Stimulated activated effector memory CD8-positive, alpha-beta T cell treated with anti-CD3 and anti-CD28 coated beads, Interleukin-12 subunit alpha, Interleukin-12 subunit beta, amount 100 ng/mL, for 72 hours (primary cell): ENCODE measurements at regions not wholly inside any gene's neighbourhood (a gene's known extent, or its start where the extent isn't known, plus 50 kb on each side); places are given as distances from the start of the nearest gene placed in this dataset.

Experiments used
- ATAC-seq: fragments of 150-1000 bp; cut with Tn5 transposase; 2 replicates; pipeline ENCODE4 v1.10.0; 2021
- DNase-seq, 2 donors: peaks; one replicate each; pipeline ENCODE4 v3.0.0; 2021 to 2022; ENCODE audit warnings: low spot score in 2 of 2
- H3K27ac Mint-ChIP-seq: one replicate; pipeline ENCODE4 v1.8.0; 2022; ENCODE audit warnings: mild to moderate bottlenecking, mixed read lengths
- H3K36me3 Mint-ChIP-seq: one replicate; pipeline ENCODE4 v1.8.0; 2022; ENCODE audit warnings: mild to moderate bottlenecking, mixed read lengths
- H3K4me1 Mint-ChIP-seq: one replicate; pipeline ENCODE4 v1.8.0; 2022; ENCODE audit warnings: mixed read lengths
- H3K4me3 Mint-ChIP-seq: one replicate; pipeline ENCODE4 v1.8.0; 2022; ENCODE audit warnings: mild to moderate bottlenecking, mixed read lengths
- H3K9me3 Mint-ChIP-seq: one replicate; pipeline ENCODE4 v1.8.0; 2022; ENCODE audit warnings: mixed read lengths

- H3K36me3 Mint-ChIP-seq: no peaks in the 10 kb centered on the region
- ATAC-seq: no peak
- peaks cover 7% of the 10 kb centered on the region for H3K9me3 Mint-ChIP-seq
- no peak overlapping the region for H3K4me3 Mint-ChIP-seq
- no peak for DNase-seq
- no peak overlapping the region for H3K27ac Mint-ChIP-seq
- no peaks in the 10 kb centered on the region for H3K4me1 Mint-ChIP-seq
These were observed 145.3 kb upstream of the OTOS start for GRCh38 chr2:240285725-240286124.

DNA sequence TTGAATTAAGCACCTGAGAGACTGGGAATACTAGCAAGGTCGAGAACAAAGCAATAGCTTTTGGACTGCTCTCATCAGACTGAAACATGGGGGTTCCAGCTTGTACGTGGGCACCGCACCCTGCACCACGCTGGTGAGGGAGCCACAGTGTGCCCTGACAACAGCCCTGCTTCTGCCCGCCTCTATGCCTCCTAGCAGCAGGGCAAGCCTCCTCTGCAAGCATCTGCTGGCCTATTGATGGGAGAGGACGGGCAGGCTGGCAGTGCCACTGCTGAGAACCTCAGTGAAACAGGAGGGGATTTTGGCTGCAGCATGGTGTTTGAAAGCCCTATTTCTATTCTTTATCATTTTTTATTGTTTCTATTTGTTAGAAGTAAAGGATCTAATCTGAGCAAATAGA is 146.1 kb upstream of the OTOS start:
- Mint-ChIP-seq H3K27ac (no peak overlapping the region), H3K4me1 (no peaks in the 10 kb centered on the region), H3K9me3 (peaks cover 4% of the 10 kb centered on the region), H3K36me3 (no peaks in the 10 kb centered on the region), H3K4me3 (no peak overlapping the region)
- DNase-seq (no peak), ATAC-seq (no peak)

GRCh38 chr2:240287011-240287410 is 146.6 kb upstream of the OTOS start:
- peaks cover 4% of the 10 kb centered on the region for H3K9me3 Mint-ChIP-seq
- H3K4me1 Mint-ChIP-seq: no peaks in the 10 kb centered on the region
- no peak overlapping the region for H3K4me3 Mint-ChIP-seq
- H3K36me3 Mint-ChIP-seq: no peaks in the 10 kb centered on the region
- no peak for ATAC-seq
- no peak overlapping the region for H3K27ac Mint-ChIP-seq
- no peak for DNase-seq

DNA sequence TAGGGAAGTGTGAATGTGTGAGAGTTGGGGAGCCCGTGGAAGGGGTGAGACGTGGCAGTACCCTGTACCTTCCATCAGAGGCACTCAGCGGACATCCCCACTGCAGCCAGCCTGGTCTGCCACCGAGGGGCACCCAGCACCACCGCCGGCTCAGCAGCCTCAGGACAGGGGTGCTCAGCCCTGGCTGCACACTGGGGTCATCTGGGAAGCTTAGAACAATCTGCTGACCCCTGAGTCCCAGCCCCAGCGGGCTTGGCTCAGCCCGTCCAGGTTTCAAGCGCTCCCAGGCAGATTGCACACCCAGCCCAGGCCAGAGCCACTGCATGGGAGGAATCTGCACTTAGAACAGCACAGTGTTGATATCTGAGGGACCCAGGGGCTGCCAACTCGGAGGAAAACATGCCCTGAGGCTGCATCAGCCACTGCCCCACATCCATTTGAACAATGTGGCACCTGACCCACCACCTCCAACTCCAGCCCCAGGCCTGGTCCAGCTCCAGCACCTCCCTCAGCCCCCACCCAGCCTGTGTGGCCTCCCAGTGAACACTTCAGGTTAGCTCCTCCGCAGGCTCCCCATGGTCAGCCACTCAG is 147.1 kb upstream of the OTOS start:
- H3K36me3 Mint-ChIP-seq: no peaks in the 10 kb centered on the region
- no peak overlapping the region for H3K4me3 Mint-ChIP-seq
- peaks cover 4% of the 10 kb centered on the region for H3K9me3 Mint-ChIP-seq
- no peaks in the 10 kb centered on the region for H3K4me1 Mint-ChIP-seq
- H3K27ac Mint-ChIP-seq: no peak overlapping the region
- peak; percentile 29 for ATAC-seq
- DNase-seq: peak in 1 of 2 donors; percentile 38

- Mint-ChIP-seq H3K36me3 (no peaks in the 10 kb centered on the region), H3K27ac (no peak overlapping the region), H3K4me1 (no peaks in the 10 kb centered on the region), H3K4me3 (no peak overlapping the region), H3K9me3 (peaks cover 1% of the 10 kb centered on the region)
- no peak for DNase-seq
- ATAC-seq: no peak
These were observed 147.4 kb upstream of the GPC1 start for GRCh38 chr2:240288087-240288521.

DNA sequence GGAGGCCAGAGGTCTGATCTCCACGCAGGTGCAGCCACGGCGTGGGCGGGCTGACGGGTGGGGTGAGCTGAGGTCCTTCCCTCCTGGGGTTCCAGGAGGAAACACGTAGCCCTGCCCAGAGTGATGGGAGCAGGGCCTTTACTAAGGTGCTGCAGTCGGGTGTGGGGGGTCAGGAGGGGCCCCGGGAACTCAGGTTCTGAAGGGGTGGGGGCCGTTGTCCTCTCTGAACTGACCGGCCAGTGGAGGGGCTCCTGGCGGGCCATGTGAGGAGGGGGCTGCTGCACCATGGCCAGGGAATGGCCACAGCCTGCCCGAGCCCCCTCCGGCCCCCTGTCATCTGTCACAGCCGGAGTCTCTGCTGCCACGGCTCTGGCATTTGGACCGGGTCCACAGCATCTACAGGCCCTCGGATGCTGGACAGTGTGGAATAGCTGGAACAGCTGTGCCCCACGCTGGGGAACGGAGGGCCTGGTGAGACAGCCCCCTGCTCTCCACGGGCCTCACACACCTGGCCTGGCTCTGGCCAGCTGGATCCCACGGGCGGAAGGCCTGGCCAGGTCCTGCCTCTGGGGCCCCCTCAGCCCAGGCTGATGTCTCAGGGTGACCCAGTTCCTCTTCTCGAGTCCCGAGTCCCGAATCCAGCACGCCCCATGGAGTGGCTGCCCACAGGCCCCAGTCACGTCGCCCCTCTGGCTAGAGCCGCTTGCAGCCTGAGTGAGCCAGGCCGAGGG is 145.6 kb upstream of the GPC1 start:
- Mint-ChIP-seq H3K4me3 (no peak overlapping the region), H3K9me3 (no peaks in the 10 kb centered on the region), H3K27ac (no peak overlapping the region), H3K36me3 (no peaks in the 10 kb centered on the region), H3K4me1 (no peaks in the 10 kb centered on the region)
- ATAC-seq (no peak), DNase-seq (no peak)

- ATAC-seq (no peak), DNase-seq (no peak)
- Mint-ChIP-seq H3K36me3 (no peaks in the 10 kb centered on the region), H3K4me3 (no peak overlapping the region), H3K9me3 (no peaks in the 10 kb centered on the region), H3K4me1 (no peaks in the 10 kb centered on the region), H3K27ac (no peak overlapping the region)
These were observed 144.8 kb upstream of the GPC1 start for GRCh38 chr2:240290432-240291336.

DNA sequence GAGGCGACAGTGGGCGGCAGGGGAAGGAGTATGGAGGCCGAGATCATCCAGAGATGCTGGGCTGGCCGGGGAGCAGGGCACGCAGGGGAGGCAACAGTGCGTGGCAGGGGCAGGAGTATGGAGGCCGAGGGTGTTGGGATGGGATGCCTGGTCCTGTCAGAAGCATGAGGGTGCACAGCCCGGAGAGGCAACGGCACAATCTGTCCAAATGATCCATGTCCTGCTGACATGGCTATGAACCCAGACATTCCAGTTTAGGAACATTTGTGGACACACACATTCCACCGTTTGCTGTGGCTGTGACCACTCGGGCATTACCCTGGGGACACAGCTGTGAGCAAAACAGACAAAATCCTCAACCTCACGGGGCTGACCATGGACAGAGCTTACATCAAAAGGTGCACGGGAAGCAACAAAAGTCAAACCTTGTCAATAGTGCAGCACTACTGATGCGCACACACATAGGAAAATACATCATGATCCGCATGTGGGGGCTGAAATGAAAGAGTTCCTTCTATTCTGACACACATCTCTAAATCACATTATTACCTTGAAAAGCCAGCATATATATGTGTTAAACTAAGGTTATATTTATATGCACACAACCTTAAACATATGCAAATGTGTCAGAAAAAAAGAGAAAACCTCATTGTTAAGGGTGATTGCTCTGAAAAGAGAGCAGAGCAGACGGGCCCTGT is 144.0 kb upstream of the GPC1 start:
- H3K27ac Mint-ChIP-seq: no peak overlapping the region
- DNase-seq: no peak
- no peaks in the 10 kb centered on the region for H3K36me3 Mint-ChIP-seq
- no peak for ATAC-seq
- no peaks in the 10 kb centered on the region for H3K4me1 Mint-ChIP-seq
- H3K9me3 Mint-ChIP-seq: no peaks in the 10 kb centered on the region
- no peak overlapping the region for H3K4me3 Mint-ChIP-seq

GRCh38 chr2:240292035-240292574 is 143.4 kb upstream of the GPC1 start:
- no peaks in the 10 kb centered on the region for H3K4me1 Mint-ChIP-seq
- H3K4me3 Mint-ChIP-seq: no peak overlapping the region
- H3K27ac Mint-ChIP-seq: no peak overlapping the region
- no peaks in the 10 kb centered on the region for H3K36me3 Mint-ChIP-seq
- DNase-seq: no peak
- ATAC-seq: no peak
- no peaks in the 10 kb centered on the region for H3K9me3 Mint-ChIP-seq

DNA sequence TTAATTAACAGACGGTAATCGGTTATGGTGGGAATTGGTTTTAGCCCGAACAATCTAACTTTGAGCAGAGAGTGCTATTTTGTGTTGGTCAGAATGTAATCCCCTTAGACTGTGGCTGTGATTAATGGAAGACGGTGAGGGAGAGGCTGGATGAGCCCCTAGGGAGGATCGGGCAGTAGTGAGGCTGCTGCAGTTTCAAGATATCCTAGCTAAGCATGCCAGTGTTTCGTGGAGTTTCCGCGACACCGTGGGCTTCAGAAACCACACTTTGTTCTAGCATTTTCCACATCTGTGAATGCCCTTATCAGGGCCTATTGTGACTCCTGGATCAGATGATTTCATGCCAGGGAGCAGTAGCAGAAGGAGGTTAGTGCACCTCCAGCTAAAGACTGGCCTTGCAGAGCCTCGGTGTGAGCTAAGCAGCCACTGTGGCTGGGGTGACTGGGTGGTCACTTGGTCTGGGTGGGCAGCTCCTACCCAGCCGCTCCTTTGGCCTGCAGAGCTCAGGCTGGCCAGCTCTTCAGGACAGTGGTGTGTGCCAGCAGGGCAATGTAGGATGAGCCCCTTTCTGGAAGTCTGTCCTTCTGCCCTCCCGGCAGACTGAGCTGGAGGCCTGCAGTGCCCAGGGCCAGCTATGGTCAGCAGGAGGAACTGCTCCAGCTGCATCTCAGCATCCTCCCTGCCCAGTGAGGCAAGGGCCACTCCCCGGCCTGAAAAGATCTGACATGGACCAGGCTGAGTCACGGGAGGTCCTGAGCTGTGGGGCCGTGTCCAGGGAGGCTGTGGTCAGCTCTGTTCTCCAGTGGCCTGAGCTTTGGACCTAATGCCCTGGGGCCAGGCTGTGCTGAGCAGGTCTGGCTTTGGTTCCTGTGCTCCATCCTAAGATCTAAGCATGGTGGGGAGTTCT is 142.6 kb upstream of the GPC1 start:
- Mint-ChIP-seq H3K9me3 (no peaks in the 10 kb centered on the region), H3K27ac (no peak overlapping the region), H3K4me1 (no peaks in the 10 kb centered on the region), H3K4me3 (no peak overlapping the region), H3K36me3 (no peaks in the 10 kb centered on the region)
- ATAC-seq: no peak
- DNase-seq: no peak

- no peak for ATAC-seq
- H3K9me3 Mint-ChIP-seq: no peaks in the 10 kb centered on the region
- H3K4me1 Mint-ChIP-seq: no peaks in the 10 kb centered on the region
- H3K36me3 Mint-ChIP-seq: no peaks in the 10 kb centered on the region
- DNase-seq: no peak
- no peak overlapping the region for H3K4me3 Mint-ChIP-seq
- no peak overlapping the region for H3K27ac Mint-ChIP-seq
These were observed 141.7 kb upstream of the GPC1 start for GRCh38 chr2:240293557-240294461.

DNA sequence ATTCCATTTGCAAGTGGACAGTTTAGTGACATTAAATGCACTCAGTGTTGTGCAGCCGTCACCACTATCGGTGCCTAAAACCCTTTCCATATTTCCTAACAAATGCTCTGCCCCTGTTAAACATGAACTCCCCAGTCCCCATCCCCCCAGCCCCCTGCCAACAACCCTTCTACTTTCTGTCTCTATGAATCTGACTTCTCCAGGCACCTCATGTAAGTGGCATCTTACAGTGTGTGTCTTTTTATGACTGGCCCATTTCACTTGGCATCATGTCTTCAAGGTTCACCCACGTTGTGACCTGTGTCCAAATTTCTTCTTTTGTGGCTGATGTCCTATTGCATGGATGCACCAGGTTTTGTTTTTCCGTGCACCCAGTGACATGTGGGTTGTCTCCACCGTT is 140.9 kb upstream of the GPC1 start:
- Mint-ChIP-seq H3K9me3 (no peaks in the 10 kb centered on the region), H3K4me3 (no peak overlapping the region), H3K36me3 (no peaks in the 10 kb centered on the region), H3K27ac (no peak overlapping the region), H3K4me1 (no peaks in the 10 kb centered on the region)
- DNase-seq (no peak), ATAC-seq (no peak)

DNA sequence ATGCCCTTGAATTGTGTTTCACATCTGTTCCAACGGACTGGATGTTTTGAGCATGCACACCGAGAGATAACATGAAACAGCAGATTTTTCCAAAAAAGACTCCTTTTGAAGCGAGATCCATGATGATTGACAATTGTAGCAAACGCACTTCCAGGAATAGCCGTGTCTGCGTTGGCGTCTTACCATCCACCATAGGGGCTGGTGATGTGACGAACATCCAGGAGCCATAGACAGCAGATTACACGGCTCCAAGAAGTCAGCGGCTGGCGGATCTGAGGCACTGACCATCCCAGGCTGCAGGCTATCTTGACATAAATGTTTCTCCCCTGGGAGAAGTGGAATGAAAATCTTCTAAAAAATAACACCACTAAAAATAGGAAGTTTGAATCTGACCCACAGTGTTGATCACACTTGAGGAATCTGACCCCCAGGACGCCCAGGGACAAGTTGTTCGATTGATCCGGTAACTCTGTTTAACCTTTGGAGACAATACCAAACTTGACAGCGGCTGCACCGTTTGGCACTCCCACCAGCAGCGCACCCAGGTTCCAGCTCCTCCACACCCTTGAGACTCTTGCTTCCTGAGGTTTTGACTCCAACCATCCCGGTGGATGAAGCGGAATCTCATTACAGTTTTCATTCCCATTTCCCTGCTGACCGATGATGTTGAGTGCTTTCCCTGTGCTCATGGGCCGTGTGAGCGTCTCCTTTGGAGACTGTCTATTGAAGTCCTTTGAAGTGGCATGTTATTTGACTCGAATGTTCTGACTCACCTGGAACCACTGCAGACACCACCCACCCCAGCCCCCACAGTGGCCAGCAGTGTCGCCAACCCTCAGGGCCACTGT is 140.0 kb upstream of the GPC1 start:
- no peak for ATAC-seq
- no peak for DNase-seq

More for the DNA sequence above, 140.0 kb upstream of the GPC1 start:
- H3K9me3 Mint-ChIP-seq: no peaks in the 10 kb centered on the region
- no peaks in the 10 kb centered on the region for H3K4me1 Mint-ChIP-seq
- H3K27ac Mint-ChIP-seq: no peak overlapping the region
- H3K36me3 Mint-ChIP-seq: no peaks in the 10 kb centered on the region
- no peak overlapping the region for H3K4me3 Mint-ChIP-seq
